GM10248 (cell line): ENCODE measurements at regions not wholly inside any gene's neighbourhood (a gene's known extent, or its start where the extent isn't known, plus 50 kb on each side); places are given as distances from the start of the nearest gene placed in this dataset.

Experiments used
- CTCF ChIA-PET: fragments of 300-600 bp; sonication (Branson Sonifier 250); formaldehyde crosslinking; extraction: SDS; loops from one replicate; lab custom pipeline; 2021; ENCODE audit warnings: antibody characterized with exemption; lab: Yijun Ruan, JAX
- POLR2A ChIA-PET: fragments of 350-650 bp; sonication (Branson Sonifier 250); formaldehyde crosslinking; extraction: SDS; loops from one replicate; lab custom pipeline; 2020; ENCODE audit warnings: antibody characterized with exemption; lab: Yijun Ruan, JAX
- DNase-seq: peaks from one replicate; pipeline ENCODE4 v3.0.0; 2012; ENCODE audit errors: extremely low spot score
- CTCF ChIP-seq: IDR thresholded peaks from 2 replicates; pipeline ENCODE4 v1.5.1; 2012; ENCODE audit warnings: mild to moderate bottlenecking, low read depth; ENCODE audit errors: extremely low read depth, missing control alignments, control extremely low read depth

GRCh38 chr14:61885203-61885961, 123.2 kb downstream of the SNAPC1 start:
- TF ChIP-seq CTCF, result no peak
- ChIA-PET CTCF (interaction anchor here (1.3 to 2.2 kb wide), 4 partner anchors 9 to 25 kb away, joined by 3 to 10 read pairs (median 5); no protein-coding TSS in a partner anchor), POLR2A (no interaction called here)
- no peak for DNase-seq

- TF ChIP-seq CTCF, result no peak
- no peak for DNase-seq
- CTCF ChIA-PET, result interaction anchor here (1.1 to 4.2 kb wide), 9 partner anchors 8 to 618 kb away, joined by 3 to 21 read pairs (median 6); no protein-coding TSS in a partner anchor
- POLR2A ChIA-PET, result no interaction called here
Measured at GRCh38 chr14:61887628-61888027, 125.4 kb downstream of the SNAPC1 start.

- DNase-seq, result peak; percentile 72
- no peak for TF ChIP-seq CTCF
- ChIA-PET CTCF (interaction anchor here (0.9 to 4.2 kb wide), 6 partner anchors 11 to 236 kb away, joined by 3 to 23 read pairs (median 4); no protein-coding TSS in a partner anchor), POLR2A (interaction anchor here (0.6 kb wide), 1 partner anchor 1873 kb away, joined by 4 read pairs; no protein-coding TSS in a partner anchor)
Measured at GRCh38 chr14:61889914-61890351, 127.7 kb downstream of the SNAPC1 start.

- no peak for TF ChIP-seq CTCF
- ChIA-PET CTCF (interaction anchor here (1.3 to 4.2 kb wide), 3 partner anchors 31 to 235 kb away, joined by 3 to 23 read pairs (median 21); no protein-coding TSS in a partner anchor), POLR2A (no interaction called here)
- DNase-seq, result no peak
Measured at GRCh38 chr14:61891170-61891569, 128.9 kb downstream of the SNAPC1 start.

GRCh38 chr14:61891810-61892209, 129.6 kb downstream of the SNAPC1 start:
- ChIA-PET CTCF (interaction anchor here (1.0 to 1.3 kb wide), 2 partner anchors 70 to 235 kb away, joined by 3 read pairs; no protein-coding TSS in a partner anchor), POLR2A (no interaction called here)
- DNase-seq, result no peak
- TF ChIP-seq CTCF, result no peak

GRCh38 chr14:61893371-61893940, 131.2 kb downstream of the SNAPC1 start:
- CTCF ChIA-PET, result interaction anchor here (0.8 to 4.0 kb wide), 14 partner anchors 12 to 232 kb away, joined by 3 to 78 read pairs (median 5); no protein-coding TSS in a partner anchor
- DNase-seq, result no peak
- POLR2A ChIA-PET, result no interaction called here
- TF ChIP-seq CTCF, result no peak
